ENCODE measurements at regions not wholly inside any gene's neighbourhood (a gene's known extent, or its start where the extent isn't known, plus 50 kb on each side); places are given as distances from the start of the nearest gene placed in this dataset.
"Not testable (repeated sequence)": the region's sequence is repeated elsewhere in the genome, so short reads cannot be mapped to it uniquely, and the experiment has no call there.

GRCh38 chr1:70751676-70752287 lies 295.8 kb downstream of the PTGER3 start:
- not testable (repeated sequence) for TF ChIP-seq CTCF (IDR thresholded peaks at IDR 0.05; ENCODE audit: poor library complexity); EZH2 (IDR thresholded peaks at IDR 0.05; ENCODE audit: borderline replicate concordance)
